SK-N-DZ (cell line): ENCODE measurements at regions not wholly inside any gene's neighbourhood (a gene's known extent, or its start where the extent isn't known, plus 50 kb on each side); places are given as distances from the start of the nearest gene placed in this dataset.
"Not testable (repeated sequence)": the region's sequence is repeated elsewhere in the genome, so short reads cannot be mapped to it uniquely, and the experiment has no call there.

Source experiments
- DNase-seq: peaks from one replicate; pipeline ENCODE4 v3.0.0-alpha.2; 2015; ENCODE audit warnings: low spot score

DNA sequence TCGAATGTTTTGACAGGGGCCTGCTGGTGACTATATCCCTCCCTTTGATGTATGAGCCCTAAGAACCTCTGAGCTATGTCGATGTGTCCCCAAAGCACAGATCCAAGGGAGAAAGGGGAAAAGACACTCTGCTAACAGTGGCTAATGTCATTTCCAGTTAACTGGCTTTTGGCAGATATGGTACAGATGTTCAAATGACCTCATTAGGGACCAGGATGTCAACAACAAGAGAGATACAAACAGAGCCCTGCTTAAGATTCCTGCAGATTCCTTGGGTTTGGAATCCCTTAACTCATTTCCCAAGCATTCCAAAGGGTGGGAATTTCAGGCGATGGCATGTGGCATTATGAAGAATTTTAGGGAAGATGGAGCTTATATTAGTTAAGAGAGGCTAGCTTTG lies 517.3 kb downstream of the SOX6 start:
- peak; percentile 58 for DNase-seq

DNA sequence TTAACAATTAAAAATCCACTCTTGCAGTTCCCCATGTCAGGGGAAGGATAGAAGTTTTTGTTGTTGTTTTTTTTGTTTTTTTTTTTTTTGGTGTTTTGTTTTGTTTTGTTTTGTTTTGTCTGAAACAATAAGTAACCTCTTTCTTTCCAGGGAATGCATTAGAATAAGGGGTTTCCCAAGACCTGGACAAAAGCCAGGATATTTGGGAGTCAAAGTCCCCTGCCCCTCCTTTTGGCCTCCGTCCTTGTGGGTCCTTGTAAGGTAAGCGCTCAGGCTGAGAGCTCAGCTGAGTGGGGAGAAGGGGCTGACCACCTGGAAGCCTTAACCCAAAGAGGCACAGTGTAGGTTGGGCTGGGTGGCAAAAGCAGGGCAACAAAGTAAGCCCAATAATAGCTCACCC lies 515.4 kb downstream of the SOX6 start:
- no peak for DNase-seq

DNA sequence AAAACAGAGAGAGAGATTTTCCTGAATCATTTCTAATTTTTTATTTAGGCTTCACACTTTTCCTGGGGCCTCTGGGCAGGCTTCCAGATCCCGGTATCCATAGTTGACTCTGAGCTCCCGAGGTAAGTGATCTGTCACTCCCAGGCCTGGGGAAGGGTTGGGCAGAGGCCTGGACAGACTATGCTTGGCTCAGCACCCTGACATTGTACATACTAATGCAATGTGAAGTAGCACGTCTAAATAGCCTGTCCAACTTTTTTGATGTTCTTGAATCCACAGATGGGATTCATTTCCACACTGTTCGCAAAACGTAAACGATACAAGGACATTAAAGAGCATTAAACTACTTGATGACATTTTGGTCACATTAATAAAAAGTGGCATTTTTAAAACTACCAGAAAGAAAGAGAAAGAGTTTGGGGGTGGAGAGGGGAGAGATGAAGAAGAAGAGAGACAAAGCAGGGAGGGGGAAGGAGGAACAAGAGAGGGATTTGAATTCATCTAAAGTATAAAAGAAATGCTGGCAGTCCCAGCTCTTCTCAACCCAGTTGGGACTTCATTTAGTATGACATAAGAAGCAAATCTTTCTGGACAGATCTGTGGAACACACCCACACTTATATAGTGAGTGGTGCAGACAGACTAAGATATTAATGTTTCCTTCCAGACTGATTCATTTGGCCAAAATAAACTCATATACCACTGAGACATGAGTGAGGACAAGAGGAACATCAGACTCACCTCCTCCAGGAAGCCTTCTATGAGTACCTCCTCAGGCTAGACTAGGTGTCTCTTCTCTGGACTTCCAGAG lies 514.2 kb downstream of the SOX6 start:
- no peak for DNase-seq

DNA sequence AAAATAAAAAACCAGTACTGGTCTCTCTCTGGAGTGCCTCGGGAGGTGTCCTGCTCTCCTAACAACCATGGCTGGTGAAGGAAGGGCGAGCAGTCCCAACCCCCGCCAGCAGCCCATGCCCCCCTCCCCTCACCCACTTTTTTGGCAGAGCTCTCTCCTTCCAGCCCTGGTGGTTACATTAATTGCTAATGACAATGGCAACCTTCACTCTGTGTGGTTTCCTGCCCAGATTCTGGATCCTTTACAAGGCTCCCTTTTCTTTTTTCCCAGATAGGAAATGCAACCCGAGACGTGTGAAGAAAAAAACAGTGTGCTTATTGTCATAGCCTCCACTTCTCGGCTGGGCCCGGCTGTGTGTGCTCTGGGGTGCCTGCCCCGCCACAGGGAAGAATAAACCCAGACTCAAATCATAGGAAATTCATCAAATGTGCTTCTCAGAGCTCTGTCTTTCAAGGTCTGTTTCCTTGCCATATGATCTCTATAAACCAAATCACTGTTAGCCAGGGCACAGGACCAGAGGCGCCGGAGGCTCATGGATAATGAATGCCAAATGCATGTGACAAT lies 513.0 kb downstream of the SOX6 start:
- DNase-seq = no peak

DNA sequence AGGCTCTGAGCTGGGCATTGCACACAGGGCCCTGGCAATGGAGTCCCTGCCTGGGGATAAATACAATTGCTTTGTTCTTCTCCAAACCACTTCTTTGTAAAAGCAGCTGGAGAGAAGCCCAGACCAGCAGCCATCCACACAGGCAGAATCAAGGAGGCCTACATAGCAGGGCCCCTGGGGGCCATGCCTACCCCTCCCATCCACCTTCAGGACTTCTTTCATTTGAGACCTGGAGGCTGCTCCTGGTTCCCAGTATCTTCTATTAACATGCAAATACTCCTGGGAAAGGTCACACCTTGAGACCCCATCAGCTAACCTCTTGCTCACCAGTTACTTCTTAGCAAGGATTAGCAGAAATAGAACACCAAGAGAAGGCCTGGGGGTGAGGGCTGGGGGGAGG lies 511.1 kb downstream of the SOX6 start:
- no peak for DNase-seq

DNA sequence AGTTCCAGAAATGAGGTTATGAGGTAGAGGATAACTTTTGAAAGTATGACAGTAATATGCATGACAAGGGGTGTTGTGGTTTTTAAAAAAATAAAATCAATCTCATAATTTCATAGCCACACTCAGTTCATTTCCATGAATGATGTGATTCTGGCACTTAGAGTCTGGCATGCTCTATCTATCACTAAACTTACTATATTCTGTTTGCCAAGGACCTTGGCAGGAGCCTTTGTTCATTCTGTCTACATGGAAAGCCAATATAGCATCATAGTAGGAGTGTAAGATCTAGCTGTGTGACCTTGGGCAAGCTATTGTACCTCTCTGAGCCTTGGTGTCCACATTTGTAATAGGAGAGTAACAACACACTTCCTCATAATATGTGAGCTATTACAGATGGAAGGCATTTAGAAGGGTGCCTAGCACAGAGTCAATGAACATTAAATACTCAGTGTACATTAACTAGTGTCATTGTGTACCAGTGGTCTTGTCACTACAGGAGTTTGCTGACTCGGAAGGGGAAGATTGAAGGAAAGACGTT lies 507.6 kb downstream of the SOX6 start:
- no peak for DNase-seq

DNA sequence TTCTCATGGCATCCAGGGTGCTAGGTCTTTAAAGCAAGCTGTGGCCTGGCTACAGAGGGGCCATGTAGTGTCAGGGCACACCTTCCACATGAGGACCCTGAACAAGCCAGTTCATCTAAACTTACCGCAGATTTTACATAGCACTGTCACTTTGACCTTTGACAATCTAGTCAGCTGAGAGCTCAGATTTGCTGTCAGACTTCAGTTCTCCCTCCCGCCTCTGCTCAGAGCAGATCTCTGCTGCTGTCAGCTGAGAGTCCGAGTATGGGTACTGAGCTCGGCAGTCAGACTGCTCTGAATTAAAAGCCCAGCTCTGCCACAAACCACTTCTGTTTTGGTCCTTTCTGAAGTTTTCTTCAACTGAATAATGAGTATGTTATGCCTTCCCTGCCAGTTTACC lies 507.1 kb downstream of the SOX6 start:
- DNase-seq = no peak

DNA sequence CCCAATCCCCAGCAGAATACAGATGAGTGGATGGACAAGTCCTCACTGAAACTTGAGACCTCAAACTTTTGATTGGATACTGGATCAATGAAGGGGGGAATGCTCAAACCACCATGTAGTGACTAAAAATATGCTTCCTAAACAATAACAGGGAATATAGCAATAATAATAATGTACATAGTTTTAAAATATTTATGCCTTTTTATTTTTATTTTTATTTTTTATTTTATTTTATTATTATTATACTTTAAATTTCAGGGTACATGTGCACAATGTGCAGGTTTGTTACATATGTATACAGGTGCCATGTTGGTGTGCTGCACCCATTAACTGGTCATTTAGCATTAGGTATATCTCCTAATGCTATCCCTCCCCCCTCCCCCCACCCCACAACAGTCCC lies 506.0 kb downstream of the SOX6 start:
- not testable (repeated sequence) for DNase-seq

DNA sequence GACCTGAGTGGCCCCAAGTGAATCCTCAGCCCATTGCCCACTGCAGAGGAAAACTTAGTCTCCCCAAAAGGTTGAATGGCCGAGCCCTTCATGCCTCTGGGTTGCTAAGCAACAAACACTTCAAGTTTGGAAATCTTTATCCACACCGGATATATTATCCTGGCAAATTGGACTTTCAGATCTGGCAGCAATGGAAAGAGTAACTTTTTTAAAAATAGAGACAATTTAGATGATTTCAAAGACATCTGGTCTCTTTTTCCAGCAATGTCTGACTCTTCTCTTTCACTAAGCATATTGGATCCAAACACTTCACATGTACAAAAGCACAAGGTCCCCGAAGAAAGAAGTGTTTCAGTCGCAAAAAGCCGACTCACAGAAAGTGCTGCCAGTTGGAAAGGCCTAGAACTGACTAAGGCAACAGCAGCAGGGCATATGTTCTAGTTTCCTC lies 505.3 kb downstream of the SOX6 start:
- no peak for DNase-seq

DNA sequence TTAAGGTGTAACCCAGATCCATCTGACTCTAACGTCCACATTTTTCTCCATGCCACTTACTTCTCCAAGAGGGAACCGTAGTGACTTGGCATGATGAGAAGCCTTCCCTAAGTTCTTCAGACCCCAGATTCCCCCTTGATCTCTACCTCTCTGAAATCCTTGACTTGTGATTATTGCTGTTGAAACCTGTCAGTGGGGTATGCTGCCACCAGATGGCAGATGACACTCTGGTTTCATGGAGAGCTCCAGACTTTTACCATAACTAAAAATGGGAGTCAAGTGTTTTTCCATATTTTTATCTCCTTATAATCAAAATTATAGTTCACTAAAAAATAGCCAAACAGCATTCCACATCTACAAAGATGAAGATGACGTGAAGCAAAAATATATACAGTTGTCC lies 504.2 kb downstream of the SOX6 start:
- DNase-seq = no peak

DNA sequence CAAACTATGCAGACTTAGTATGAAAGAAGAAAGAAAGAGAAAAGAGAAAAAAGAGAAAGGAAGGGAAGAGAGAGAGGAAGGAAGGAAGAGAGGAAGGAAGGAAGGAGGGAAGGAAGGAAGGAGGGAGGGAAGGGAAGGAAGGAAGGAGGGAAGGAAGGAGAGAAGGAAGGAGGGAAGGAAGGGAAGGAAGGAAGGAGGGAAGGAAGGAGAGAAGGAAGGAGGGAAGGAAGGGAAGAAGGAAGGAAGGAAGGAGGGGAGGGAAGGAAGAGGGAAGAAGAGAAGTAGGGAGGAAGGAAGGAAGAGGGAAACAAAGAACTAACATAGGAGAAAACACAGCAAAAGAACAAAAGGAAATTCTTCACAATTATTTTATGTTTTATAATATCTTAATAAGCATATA lies 502.1 kb downstream of the SOX6 start:
- DNase-seq = no peak

DNA sequence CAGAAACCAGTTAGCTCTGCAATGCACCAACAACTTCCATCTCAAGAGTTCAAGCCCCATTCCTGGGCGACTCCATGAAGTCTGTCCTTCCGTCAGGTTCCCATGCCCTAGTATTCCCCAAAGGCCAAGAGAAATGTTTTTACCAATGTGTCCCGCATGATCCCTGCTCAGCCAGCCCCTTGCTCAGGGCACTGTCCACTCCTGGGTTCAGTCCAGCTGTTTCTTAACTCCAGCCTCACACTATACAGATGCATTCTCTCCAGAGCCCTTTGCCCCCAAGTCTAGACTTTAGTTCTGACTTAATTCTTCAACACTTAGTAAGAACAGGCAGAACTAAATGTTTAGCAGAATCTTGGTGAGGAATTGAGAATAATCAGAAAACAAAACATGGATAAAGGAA lies 497.5 kb downstream of the SOX6 start:
- no peak for DNase-seq

DNA sequence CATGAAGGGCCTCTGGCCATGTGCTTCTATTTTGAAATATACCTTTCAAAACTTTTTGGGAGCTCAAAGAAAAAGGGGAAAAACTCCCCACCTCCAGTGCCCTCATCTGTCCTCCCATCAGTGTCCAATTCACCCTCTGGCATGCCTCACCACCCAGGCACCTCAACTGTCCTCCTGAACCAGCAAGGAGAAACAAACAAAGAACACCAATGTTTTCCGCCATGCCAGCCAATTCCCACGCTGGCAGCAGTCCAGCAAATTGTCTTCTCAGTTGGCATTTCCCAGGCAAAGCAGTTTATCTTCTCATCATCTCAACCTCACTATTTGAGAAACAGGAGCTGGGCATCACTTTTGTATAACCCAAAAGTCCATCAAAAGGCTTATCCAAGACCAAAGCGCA lies 496.9 kb downstream of the SOX6 start:
- DNase-seq = no peak

DNA sequence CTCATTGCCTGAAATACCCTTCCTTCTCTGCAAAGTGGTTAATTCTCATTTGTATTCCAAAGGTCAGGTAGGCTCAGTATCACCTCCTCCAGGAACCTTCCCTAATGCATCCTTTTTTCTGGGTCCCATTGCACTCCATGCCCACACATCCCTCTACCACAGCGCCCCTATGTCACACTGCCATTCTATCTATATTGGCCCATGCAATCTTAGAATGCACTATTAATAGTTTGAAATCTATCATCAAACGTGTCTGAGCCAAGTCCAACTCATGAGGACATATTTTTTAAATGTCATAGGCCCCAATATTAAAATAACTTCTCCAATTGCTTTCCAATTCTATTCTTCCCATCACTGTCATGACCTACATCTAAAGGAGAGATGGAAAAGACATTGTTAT lies 495.1 kb downstream of the SOX6 start:
- no peak for DNase-seq

DNA sequence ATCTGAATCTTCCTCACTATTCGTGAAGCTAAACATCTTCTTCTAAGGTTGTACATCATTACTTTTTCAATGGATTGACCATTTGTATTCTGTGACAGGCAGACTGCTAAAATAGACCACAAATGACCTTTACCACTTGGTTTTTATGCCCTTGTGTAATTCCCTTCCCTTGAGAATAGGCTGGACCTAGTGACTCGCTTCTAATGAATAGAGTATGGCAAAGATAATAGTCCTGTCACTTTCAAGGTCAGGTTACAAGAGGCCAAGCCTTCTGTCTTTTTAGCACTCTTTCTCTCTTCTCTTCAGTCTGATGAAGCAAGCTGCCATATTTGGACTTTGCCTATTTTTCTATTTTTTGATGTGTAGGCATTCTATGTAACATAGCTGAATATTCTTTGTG lies 492.9 kb downstream of the SOX6 start:
- no peak for DNase-seq

DNA sequence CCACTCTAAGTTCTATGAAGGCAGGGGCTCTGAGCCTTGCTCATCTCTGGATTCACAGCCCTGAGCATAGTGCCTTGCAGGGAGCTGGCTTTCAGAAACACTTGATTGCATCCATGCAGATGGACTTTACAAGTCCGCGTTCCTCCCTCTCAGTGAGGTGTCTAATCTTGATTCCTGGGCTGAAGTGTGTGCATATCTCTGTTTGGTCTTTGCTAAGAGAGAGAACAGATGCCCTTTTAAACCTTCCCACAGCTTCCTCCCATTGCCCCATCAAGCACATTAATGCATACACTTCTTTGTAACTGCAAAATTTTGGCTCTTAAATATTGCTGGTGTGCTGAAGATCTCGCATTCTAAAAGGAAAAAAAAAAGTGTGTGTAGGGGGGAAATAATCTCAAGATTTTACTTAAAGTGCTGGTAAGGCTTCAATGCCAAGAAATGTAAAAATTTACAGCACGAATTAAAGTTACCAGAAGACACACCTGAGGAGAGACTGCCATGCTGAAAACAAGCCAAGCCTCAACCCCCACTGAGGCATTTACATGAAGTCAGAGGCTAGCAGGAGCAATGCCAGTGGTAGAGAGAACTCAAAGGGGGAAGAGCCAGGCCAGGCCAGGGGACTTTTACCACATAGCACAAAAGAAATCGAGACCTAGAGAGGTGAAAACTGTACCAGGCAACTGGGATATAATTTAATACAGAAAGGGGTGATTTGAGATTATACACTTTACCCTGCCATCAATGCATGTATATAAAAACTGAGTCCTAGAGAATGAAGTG lies 492.1 kb downstream of the SOX6 start:
- DNase-seq = no peak

DNA sequence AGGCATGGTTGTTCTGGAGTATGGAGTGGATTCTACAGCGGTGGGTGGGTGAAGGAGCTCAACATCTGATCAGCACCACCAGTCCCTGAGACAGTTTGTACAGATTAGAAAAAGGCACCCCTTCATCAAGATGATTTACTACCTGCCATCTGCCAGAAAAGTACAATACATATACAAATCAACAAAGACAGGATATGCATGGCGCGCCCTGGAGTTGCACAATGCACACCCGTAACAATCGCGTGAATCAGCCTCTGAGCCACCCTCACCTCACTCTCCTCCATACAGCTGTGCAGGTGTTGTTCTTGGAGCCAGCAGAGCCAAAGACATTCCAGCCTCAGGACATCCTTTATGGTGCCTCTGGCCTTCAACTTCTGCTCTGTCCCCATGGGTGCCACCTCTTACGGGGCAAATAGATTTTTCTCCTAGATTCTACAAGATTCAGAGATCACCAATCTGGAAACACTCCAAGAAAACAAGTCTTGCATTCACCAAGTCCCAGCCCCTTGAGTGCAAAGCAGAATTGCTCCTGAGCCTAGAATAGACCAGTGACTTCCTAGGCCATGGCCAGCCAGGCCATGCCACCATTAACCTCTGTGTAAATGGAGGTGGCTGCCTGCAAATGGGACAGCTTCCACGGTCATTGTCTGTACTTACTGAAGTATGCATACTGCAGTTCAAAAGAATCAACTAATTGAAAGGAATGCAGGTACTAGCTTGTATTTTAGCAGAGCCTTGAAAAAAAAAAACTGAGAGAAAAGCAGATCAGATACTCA lies 490.9 kb downstream of the SOX6 start:
- DNase-seq = no peak

DNA sequence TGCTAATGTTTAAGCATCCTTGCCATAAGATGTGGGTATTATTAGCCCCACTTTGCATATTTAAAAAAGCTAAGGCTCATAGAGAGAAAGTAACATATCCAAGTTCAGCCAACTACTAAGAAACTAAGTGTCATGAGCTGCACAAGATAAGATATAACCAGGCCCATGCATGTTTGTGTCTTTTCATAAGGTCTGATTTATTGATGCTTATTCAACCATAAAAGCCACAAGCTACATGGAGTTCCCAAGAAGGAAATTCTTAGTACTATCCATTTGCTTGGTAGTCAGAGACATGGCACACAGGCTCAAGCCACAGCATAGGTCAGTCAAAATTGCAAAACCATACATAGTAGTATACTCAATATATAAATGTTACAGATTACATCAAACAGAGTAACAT lies 488.5 kb downstream of the SOX6 start:
- DNase-seq = no peak

DNA sequence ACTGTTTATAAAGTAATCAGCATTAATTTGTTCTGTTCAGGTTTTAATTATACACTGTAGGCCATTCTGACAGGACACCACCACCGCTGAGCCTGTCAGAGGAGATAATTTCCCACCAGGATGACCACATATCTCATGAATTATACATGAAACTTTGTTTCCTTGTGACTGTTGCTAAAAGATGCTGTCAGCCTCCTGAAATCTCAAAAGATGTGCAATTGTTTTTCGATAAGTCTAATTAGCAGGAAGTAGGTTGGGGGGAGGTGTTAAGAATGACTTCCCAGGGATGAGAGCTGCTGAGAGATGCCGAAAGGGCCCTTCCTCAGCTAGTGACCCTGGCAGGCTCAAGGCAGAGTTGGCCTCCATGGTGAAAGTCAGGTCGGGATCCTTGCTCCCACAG lies 485.4 kb downstream of the SOX6 start:
- DNase-seq = no peak

DNA sequence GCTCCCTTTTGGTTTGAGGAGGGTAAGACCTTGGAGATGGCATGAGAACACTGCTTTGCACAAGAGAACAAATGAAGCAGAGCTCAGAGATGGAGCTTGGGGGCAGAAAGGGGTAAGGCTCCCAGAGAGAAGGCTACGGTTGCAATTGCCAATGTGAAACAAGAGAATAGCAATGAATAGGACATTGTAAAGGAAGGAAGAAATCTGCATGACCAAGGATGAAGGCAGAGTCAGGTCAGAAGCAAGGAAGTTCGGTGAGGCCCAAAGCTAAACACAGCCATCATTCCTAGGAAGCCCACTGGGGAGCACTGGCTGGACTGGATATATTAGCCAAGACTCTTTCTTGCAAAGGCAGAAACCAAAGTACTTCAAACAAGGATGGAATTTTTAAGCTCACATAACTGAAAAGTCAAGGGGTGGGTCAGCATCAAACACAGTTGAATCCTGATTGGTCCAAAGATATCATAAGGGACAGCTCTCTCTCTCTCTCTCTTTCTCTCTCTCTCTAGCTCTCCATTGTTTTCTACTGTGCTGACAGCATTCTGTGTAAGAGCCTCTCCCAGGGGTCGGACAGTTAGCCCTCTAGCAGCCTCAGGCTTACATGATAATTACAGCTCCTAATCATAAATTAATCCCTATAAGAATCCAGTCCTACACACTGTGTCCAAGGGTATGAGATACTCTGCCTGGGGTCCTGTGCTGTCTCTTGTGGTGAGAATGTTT lies 484.3 kb downstream of the SOX6 start:
- no peak for DNase-seq

DNA sequence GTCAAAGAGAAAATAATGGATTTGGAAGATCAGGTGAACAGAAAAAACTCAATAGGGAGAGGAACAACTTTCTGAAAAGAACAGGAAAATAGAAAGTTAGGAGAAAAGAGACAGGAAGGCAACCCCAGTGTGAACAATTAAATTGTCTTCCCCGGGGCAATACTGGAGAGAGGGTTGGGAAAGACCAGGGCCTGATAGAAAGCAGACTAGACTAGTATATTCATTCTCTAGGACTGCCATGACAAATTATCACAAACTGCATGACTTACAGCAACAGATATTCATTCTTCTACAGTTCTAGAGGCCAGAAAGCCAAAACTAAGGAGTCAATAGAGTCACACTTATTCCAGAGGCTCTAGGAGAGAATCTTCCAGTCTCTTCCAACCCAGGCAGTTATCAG lies 482.8 kb downstream of the SOX6 start:
- no peak for DNase-seq
